Suppressor macrophage treated with lipopolysaccharide for 1 hour (primary cell): ENCODE measurements at regions not wholly inside any gene's neighbourhood (a gene's known extent, or its start where the extent isn't known, plus 50 kb on each side); places are given as distances from the start of the nearest gene placed in this dataset.
"Not testable (repeated sequence)": the region's sequence is repeated elsewhere in the genome, so short reads cannot be mapped to it uniquely, and the experiment has no call there.

ENCODE experiments used
- DNase-seq, 3 donors: peaks; one replicate each; pipeline ENCODE4 v3.0.0-alpha.2; 2020 to 2022

DNA sequence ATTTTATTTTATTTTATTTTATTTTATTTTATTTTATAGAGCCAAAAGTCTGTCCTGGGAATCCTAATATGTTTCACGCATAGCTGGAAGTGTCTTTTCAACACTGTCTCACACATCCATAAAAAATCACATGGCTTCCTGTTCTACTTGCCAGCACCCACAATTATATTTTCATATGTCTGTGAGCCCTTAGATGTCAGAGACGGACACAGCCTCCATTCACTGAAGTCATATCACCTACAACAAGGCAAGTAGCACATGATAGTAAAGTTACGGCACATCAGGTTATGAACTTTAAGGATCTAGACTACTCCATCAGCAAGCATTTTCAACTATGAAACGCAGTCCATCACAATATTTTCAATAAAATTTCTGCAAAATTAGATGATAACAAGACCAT is 168.4 kb downstream of the ZIC4 start:
- DNase-seq: no peak

DNA sequence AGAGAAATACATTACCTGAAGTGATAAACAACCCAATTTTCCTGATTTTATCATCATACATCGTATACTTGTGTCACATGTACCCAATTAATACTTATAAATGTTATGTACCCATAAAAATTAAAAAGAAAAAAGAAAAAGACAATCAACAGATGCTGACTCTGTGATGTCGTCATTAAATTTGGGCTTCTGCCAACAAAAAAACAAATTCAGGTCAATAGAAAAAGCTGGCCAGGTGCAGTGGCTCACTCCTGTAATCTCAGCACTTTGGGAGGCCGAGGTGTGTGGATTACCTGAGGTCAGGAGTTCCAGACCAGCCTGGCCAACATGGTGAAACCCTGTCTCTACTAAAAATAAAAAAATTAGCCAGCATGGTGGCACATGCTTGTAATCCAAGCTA is 174.4 kb downstream of the ZIC4 start:
- DNase-seq: not testable (repeated sequence)

DNA sequence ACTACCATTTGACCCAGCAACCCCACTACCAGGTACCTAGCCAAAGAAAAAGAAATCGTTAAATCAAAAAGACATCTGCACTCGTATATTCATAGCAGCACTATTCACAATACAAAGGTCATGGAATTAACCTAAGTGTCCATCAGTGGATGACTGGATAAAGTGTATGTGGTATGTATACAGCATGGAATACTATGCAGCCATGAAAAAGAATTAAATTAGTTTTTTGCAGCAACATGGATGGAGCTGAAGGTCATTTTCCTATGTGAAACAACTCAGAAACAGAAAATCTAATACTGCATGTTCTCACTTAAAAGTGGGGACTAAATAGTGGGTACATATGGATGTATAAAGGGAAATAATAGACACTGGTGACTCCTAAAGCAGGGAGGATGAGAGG is 175.2 kb downstream of the ZIC4 start:
- DNase-seq: no peak

DNA sequence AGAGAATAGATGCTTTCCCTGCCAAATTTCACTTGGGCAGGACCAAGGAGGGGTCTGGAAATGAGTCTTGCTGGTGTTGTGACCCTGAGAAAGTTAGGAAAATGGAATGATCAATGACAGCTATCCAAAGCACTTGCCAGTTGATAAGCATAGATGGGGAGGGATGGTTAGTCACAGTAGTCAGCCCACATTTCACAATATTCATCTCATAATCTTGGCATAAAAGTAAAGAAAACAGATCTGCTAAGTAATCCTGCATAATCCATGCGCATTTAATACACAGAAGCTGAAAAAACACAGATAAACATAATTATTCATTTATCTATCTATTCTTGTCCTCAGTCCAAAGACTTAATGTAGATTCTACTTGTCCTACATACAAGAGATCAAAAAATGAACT is 184.1 kb downstream of the ZIC4 start:
- DNase-seq: no peak

DNA sequence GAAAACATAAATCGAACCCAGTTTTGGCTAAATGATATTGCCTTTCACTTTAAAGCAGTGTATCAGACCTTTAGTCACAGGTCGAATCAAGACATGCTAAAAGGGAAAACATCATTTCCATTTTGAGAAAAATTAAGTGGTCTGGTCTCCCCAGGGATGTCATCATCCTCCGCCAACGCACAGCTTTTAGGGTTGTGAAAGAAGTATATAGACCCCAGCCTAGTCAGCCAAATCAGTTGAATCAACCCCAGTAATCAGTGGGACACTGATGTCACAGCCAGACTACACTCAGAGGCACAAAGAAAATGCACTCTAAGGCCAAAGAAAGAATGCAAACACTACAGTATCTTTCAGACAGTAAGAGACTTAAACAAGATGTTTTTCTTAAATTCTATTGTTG is 187.4 kb downstream of the ZIC4 start:
- DNase-seq: no peak

DNA sequence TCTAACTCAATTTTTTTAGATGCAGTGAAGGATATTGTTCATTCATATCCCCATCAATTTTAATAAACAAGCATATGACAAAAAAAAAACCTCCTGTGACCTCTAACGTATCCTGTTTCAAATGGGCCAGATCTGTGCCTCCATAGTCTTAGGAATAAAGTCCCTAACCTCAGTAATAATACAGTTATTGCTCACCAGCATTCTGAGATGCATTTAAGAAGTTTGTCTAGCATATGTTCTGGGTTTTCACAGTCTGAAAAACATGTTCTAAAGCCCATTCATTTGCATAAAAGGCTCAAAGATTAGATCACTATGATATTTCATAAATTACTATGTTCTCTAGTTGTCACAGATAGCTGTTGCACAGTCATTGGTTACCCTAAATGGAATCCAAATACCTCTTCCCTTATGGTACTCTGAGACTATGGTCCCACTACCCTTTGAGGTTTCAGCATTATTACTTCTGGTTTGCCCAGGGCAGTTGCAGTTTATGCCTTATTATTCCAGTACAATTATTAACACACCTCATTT is 190.1 kb downstream of the ZIC4 start:
- DNase-seq: no peak

DNA sequence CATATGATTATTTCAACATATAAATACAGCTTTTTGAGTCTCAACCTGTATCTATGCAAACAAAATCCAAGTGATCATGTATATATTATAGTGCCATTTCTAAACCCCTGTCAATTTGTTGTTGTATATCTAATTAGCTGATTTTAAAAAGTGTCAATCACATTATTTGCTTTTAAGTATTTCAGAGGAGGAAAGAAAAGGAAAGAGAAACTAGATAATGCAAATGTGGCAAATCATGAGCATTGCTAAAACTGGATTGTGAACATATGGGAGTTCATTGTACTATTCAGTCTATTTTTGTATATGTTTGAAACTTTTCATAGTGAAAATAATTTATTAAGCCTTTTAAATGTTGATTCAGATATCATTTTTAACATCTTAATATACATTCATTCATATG is 190.7 kb downstream of the ZIC4 start:
- no peak for DNase-seq

DNA sequence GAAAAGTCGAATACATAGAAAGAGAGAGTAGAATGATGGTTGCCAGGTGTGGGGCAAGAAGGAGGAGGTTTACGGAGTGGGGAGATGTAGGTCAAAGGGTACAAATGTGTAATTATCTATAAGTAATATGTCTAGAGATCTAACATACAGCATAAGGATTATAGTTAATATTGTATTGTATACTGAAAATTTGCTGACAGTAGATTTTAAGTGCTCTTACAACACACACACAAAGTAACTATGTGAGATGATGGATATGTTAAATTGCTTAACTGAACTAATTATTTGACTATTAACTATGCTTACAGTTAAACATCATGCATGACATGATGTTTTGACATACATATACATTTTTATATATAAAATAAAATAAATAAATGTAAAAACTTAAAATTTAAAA is 192.7 kb downstream of the ZIC4 start:
- no peak for DNase-seq

DNA sequence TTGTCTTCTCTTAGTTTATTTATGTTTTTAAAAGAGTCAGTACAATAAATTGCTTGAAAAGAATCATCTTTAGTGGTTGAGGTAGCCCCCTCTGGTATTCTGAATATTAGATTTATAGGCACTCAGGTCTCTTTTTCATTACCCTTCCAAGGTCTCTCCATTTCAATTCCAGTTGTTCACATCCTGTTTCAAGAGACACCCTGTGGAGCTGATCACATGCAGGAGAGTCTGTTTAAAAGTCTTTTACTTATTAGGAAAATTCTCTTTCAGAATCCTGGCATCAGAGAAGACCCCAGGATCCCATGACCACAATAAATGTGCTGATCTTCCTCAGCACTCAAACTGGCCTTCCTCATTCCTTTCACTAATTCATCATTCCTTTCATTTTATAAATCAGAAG is 195.7 kb downstream of the ZIC4 start:
- no peak for DNase-seq

DNA sequence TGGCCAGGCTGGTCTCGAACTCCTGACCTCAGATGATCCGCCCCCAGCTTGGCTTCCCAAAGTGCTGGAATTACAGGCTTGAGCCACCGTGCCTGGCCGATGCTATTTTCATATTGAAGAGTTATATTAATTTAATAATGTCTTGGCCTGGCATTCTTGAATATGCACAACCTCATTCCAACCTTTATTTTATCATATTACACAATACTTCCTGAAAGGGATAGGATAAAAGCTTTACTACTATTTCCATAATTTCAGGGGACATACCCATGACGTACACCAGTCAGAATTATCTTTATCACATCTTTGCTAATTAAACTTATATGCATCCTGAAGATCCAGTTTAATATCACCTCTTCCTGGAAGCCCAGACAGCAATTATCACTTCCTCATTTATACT is 205.3 kb downstream of the ZIC4 start:
- DNase-seq: no peak

DNA sequence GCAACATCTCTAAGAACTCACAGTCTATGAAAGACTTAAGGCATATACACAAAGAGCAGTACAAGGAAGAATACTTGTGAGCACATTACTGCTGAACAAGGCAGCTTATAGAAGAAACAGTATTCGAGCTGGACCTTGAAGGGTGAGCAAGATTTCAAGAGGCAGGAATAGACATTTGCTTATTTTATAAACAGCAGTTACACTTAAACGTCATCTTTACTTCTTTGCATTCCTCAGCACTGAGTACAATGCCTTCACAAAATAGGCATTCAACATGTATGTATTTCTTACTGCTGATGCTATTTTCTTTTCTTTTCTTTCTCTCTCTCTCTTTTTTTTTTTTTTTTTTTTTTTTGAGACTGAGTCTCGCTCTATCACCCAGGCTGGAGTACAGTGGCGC is 205.8 kb downstream of the ZIC4 start:
- no peak for DNase-seq

DNA sequence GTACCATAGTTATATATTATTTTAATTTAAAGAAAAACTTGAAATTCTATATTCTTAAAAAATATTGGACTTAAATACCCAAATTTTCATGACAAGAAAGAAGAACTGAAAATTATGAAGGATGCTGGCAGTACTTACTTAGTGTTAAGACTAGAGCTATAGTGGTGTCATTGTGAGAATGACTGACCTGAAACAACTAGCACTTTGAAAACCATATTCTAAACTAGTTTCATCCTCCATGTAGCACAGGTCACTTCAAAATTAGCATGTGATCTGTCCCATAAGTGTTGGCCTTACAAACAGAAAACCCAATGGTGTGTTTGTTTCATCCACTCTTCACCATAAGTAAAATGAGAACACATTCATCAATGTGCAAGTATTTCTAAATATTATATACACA is 208.6 kb downstream of the ZIC4 start:
- no peak for DNase-seq

DNA sequence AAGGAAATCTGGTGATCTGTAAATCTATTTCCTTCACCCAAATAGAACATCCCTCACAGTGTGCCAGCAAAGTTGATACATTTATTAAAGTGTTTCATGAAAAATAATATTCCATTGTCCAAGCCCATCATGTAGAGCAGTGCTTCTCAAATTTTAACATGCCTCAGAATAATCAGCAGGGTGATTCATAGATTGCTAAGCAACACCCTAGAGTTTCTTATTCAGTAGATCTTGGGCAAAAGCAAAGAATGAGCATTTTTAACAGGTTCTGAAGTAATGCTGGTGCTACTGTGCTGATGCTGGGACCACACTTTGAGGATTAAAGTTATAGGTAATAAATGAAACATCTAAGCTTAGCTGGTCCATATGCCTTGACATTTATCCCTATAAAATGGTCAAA is 210.5 kb downstream of the ZIC4 start:
- no peak for DNase-seq

DNA sequence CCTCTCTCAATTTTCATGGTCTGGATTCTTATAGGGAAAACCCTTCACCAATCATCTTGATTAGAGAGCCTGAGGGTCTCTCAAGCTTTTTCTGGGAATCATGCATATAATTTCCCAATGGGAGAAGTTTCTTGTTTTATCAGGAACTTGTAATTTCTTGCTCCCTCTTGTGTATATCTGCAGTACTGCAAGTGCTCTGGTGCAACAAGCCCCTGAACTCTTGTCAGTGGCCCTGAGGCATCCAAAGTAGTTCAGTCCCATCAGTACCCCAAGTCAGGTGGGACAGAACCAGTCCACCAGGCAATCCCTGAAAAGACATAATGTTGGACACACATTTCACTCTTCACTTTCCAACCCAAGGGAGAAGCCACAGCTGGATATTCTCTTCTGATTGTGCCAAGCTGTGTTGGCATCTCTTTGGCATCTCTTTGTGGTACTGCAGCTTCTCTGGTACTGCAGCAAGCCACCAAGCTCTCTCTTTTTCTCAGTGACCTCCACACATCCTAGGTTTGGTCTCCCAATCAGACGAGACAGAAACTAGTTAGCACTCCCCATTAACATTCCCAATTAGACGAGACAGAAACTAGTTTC is 214.5 kb downstream of the ZIC4 start:
- DNase-seq: peak; percentile 57 to 64 (median 60)

DNA sequence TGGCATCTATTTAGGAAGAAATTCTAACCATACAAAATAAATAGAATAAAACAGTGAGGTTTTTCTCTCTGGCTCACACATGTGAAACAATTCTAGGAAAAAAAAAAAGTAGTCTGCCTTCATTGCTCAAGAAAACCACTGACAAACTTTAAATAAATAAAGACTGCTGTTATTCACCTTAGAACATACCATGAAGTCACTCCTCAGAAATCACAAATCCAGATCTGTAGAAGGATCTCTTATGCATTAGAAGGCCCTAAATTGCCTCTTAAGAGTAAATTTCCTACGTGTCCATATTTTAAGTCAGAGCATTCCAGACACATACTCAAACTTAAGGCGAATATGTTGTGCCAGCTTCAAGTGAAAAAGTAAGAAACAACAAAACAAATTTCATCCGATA is 217.3 kb downstream of the ZIC4 start:
- no peak for DNase-seq

DNA sequence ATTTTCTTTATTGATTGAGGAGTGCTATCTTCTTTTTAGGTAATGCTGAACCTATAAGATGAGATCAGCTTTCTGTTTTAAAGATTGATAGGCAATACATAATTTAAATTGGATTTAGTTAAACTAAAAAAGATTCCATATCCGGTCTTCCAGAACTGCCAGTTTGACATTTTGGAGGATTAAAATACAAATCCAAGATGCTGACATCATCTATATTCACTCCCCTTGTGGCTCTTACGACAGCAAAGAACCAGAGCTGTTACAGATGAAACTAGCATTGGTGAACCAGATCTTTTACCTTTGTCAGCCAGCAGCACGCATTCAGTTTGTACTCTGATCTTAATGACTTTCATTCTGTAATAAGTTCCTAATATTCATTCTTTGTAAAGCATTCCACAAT is 218.7 kb downstream of the ZIC4 start:
- DNase-seq: no peak

DNA sequence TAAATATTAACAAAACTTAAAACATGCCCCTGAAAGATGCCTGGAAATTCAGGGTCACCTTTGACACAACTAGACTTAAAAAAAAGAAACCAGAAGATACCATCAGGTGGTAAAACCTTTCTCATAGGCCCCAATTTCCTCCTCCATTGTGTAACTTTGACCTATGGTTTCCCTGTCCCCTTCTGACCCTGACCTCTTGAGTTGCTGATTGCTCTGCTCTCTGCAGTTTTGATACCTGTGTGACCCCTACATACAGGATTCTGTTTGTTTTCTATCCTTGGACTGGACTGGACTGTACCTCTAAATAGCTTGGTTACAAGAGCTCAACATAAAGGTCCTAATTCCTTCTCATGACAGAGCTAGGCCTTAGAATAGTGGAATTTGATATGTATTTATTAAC is 220.6 kb downstream of the ZIC4 start:
- DNase-seq: no peak

DNA sequence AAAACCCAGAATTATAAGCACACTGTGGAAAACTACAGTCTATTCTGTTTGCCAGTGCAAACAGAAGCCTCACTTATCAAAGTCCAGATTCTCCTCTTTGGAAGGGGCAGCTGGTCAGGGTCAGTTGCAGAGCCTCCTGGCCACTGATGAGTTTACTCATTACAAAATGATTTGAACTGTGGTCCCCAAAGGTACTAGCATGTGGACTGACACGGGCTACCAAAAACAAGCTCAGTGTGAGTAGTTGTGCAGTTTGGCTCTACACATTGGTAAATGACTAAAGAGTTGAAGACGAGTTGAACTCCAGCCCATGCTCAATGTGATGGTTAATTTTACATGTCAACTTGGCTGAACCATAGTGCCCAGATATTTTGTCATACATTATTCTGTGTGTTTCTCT is 221.5 kb downstream of the ZIC4 start:
- DNase-seq: no peak

DNA sequence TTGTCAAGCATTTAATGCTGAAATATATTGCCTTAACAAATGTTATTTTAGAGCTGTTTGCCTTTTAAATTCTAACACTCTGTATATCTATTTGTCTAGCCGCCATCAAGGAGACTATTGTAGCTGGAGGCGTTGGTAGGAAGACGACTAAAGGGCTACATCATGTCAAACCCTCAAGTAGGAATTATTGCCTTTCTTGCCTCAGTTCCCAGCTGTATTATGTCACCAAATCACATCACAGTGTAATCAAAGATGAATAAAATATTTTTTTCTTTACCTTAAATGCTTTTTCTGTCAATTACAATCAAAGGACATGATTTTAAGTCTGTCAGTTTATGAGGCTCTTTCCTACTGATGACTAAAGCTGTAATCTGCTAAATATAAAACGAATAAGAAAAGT is 233.1 kb downstream of the ZIC4 start:
- DNase-seq: no peak

DNA sequence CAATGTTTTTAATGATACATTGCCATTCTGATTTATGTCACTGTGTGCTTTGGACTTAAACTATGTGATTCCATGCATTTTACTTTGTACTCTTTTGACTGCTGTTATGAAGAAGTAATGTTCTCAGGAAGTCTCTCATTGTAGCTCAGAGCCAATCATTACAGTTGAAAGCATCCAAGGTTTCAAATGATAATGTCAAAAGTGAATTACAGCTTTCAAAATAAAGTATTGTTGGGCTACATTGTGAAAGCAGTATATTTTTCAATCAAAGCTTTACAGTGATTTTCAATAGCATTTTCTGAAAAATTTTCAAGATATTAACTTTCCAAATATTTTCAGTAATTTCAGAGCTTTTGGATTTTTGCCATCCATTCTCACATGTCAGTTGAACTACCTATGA is 243.6 kb downstream of the ZIC4 start:
- no peak for DNase-seq

DNA sequence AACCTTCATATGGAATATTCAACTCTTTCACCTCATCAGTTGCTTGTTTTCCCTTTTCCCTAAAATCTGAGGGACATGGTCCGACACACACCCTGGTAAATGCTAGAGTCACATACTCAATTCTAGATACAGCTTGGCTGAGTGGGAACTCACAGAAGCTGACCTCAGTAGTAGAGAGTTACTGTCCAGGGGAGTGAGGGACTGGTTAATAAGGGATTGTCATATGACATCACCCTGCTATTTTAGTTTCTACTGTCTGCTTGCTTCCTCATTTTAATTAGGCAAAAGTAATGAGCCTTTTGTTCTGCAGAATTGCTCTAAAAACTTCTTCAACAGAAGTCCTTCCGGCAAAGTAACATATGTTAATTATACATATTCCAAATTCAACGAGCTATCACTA is 244.5 kb downstream of the ZIC4 start:
- DNase-seq: no peak

DNA sequence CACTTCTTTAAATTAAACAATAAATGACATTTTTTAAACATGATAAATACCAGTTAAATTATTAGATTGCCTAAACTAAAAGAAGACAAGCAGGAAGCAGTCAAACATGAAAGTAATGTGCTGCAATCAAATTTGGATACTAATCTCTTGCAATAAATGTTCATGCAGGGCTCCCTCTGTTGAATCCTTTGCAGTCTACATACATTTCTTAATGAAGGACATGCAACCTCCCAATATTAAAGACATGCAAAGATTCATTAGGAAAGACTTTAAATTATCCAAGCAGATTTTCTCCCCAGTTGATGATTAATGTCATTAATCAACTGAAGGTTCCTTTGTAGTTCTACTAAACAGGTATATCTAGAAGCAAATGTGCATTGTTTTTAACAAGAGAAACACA is 245.4 kb downstream of the ZIC4 start:
- DNase-seq: no peak

DNA sequence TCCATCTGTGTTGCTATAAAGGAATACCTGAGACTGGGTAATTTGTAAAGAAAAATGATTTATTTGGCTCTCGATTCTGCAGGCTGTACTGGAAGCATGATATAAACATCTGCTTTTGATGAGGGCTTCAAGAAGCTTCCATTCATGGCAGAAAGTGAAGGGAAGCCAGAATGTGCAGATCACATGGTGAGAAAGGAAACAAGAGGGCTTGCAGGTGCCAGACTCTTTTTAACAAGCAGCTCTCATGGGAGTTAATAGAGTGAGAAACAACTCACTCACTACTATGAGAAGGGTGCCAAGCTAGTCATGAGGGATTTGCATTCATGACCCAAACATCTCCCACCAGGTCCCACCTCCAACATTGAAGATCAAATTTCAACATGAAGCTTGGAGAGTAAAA is 247.2 kb downstream of the ZIC4 start:
- DNase-seq: no peak

DNA sequence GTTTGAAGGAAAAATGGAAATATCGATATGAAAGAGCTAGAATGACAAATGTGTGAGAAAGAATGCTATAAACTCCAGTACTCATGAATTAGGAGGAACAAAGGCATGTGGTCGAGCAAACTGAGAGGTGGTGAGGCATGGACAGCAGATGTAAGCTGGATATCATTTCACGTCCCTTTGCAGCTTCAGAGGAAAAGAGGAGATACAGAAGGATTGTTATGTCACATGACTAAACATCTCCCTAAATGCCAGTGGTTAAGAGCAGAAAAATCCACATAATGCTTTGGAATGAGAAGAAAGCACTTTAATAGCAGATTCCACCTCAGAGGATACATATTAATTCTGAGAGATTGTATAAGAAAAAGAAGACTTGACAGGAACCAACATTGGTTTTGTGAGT is 248.7 kb downstream of the ZIC4 start:
- no peak for DNase-seq

DNA sequence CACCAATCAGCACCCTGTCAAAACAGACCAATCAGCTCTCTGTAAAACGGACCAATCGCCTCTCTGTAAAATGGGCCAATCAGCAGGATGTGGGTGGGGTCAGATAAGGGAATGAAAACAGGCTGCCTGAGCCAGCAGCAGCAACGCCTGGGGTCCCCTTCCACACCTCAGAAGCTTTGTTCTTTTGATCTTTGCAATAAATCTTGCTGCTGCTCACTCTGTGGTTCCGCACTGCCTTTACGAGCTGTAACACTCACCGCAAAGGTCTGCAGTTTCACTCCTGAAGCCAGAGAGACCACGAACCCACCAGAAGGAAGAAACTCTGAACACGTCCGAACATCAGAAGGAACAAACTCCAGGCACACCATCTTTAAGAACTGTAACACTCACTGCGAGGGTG is 251.4 kb downstream of the ZIC4 start:
- not testable (repeated sequence) for DNase-seq
